Smooth muscle cell (in vitro differentiated cells): ENCODE measurements at regions not wholly inside any gene's neighbourhood (a gene's known extent, or its start where the extent isn't known, plus 50 kb on each side); places are given as distances from the start of the nearest gene placed in this dataset.

Experiments
- DNase-seq: peaks from one replicate; lab custom pipeline; 2025; ENCODE audit not compliant: unreplicated experiment; lab: John Stamatoyannopoulos, UW
- H2AFZ ChIP-seq: fragments of 200-600 bp; sonication (generic); 2 replicates; pipeline ENCODE4 v1.6.0; 2016; ENCODE audit warnings: antibody characterized with exemption, low read depth, mild to moderate bottlenecking
- H3F3A ChIP-seq: fragments of 200-600 bp; sonication (generic); 2 replicates; pipeline ENCODE4 v1.6.0; 2017; ENCODE audit warnings: antibody characterized with exemption, low read depth
- H3K27ac ChIP-seq: fragments of 200-600 bp; sonication (generic); 2 replicates; pipeline ENCODE4 v1.5.1; 2016; ENCODE audit warnings: low read depth, mild to moderate bottlenecking
- H3K27me3 ChIP-seq: fragments of 200-600 bp; sonication (generic); 2 replicates; pipeline ENCODE4 v1.6.1; 2016; ENCODE audit warnings: low read depth, mild to moderate bottlenecking
- H3K36me3 ChIP-seq: fragments of 200-600 bp; sonication (generic); 2 replicates; pipeline ENCODE4 v1.5.1; 2016; ENCODE audit warnings: low read depth
- H3K4me1 ChIP-seq: fragments of 200-600 bp; sonication (generic); 2 replicates; pipeline ENCODE4 v1.5.1; 2016; ENCODE audit warnings: low read depth
- H3K4me2 ChIP-seq: fragments of 200-600 bp; sonication (generic); 2 replicates; pipeline ENCODE4 v1.6.0; 2016; ENCODE audit warnings: mild to moderate bottlenecking
- H3K4me3 ChIP-seq: fragments of 200-600 bp; sonication (generic); 2 replicates; pipeline ENCODE4 v1.5.1; 2016; ENCODE audit warnings: mild to moderate bottlenecking
- H3K79me2 ChIP-seq: fragments of 200-600 bp; sonication (generic); 2 replicates; pipeline ENCODE4 v1.6.0; 2016; ENCODE audit warnings: low read depth, mild to moderate bottlenecking
- H3K9ac ChIP-seq: fragments of 200-600 bp; sonication (generic); 2 replicates; pipeline ENCODE4 v1.6.0; 2016; ENCODE audit warnings: low read depth
- H3K9me3 ChIP-seq: fragments of 200-600 bp; sonication (generic); replicated peaks from 2 replicates; pipeline ENCODE4 v1.5.1; 2016; ENCODE audit warnings: low read depth
- H4K20me1 ChIP-seq: fragments of 200-600 bp; sonication (generic); 2 replicates; pipeline ENCODE4 v1.6.0; 2016; ENCODE audit warnings: low read depth
- CTCF ChIP-seq: fragments of 200-600 bp; sonication (generic); IDR thresholded peaks from 2 replicates; pipeline ENCODE4 v1.5.1; 2017; ENCODE audit warnings: borderline replicate concordance, mild to moderate bottlenecking, antibody characterized with exemption; ENCODE audit not compliant: insufficient read depth, poor library complexity, severe bottlenecking
- WGBS: methylation state at CpG from one replicate; pipeline ENCODE4 v1.1.7; 2016; ENCODE audit warnings: low lambda C conversion rate; 5-methylcytosine and 5-hydroxymethylcytosine counted together

- Histone ChIP-seq H4K20me1 (no peaks in the 10 kb centered on the region), H3K36me3 (no peaks in the 10 kb centered on the region), H3K4me3 (no peak overlapping the region), H3K9me3 (no peaks in the 10 kb centered on the region), H3K79me2 (no peaks in the 10 kb centered on the region), H3K27me3 (peaks cover 74% of the 10 kb centered on the region), H2AFZ (no peak overlapping the region), H3K9ac (no peak overlapping the region), H3K27ac (no peak overlapping the region), H3K4me2 (no peak overlapping the region), H3K4me1 (peaks cover 19% of the 10 kb centered on the region), H3F3A (peaks cover 10% of the 10 kb centered on the region)
- TF ChIP-seq CTCF, result peak; percentile 45
- no peak for DNase-seq
- 29% methylated on average over 33 of the region's 36 CpGs for WGBS
Observed at GRCh38 chr9:96025995-96026602, 150.6 kb downstream of the ERCC6L2 start.

GRCh38 chr9:96023486-96023885 lies 148.0 kb downstream of the ERCC6L2 start:
- H3K79me2 ChIP-seq, result no peaks in the 10 kb centered on the region
- no peaks in the 10 kb centered on the region for H4K20me1 ChIP-seq
- DNase-seq, result no peak
- H3K27ac ChIP-seq, result no peak overlapping the region
- H3K4me3 ChIP-seq, result no peak overlapping the region
- H3K27me3 ChIP-seq, result peaks cover 94% of the 10 kb centered on the region
- WGBS, result 93% methylated on average over 5 of the region's 5 CpGs
- H3K9ac ChIP-seq, result no peak overlapping the region
- TF ChIP-seq CTCF, result no peak
- no peaks in the 10 kb centered on the region for H3K9me3 ChIP-seq
- H3K4me2 ChIP-seq, result no peak overlapping the region
- no peak overlapping the region for H2AFZ ChIP-seq
- H3K36me3 ChIP-seq, result no peaks in the 10 kb centered on the region
- peaks cover 19% of the 10 kb centered on the region for H3K4me1 ChIP-seq
- peaks cover 10% of the 10 kb centered on the region for H3F3A ChIP-seq

GRCh38 chr9:96022445-96023051 lies 147.1 kb downstream of the ERCC6L2 start:
- Histone ChIP-seq H3K9me3 (no peaks in the 10 kb centered on the region), H3K79me2 (no peaks in the 10 kb centered on the region), H3K4me3 (peak overlapping the region; percentile 64), H3F3A (peaks cover 10% of the 10 kb centered on the region), H3K4me2 (peak overlapping the region; percentile 98), H3K27ac (no peak overlapping the region), H3K4me1 (peaks cover 18% of the 10 kb centered on the region), H4K20me1 (no peaks in the 10 kb centered on the region), H3K9ac (no peak overlapping the region), H3K27me3 (peaks cover 85% of the 10 kb centered on the region), H2AFZ (no peak overlapping the region), H3K36me3 (no peaks in the 10 kb centered on the region)
- DNase-seq, result no peak
- no peak for TF ChIP-seq CTCF
- 4% methylated on average over 23 of the region's 26 CpGs for WGBS
